AG04450 (cell line): ENCODE measurements at regions not wholly inside any gene's neighbourhood (a gene's known extent, or its start where the extent isn't known, plus 50 kb on each side); places are given as distances from the start of the nearest gene placed in this dataset.

Experiments
- CTCF ChIA-PET: fragments of 300-600, 350-600 bp; formaldehyde crosslinking; extraction: SDS; loops from one replicate; lab custom pipeline; 2022; ENCODE audit warnings: antibody characterized with exemption, inconsistent platforms; lab: Charles Lee
- POLR2A ChIA-PET: fragments of 350-600 bp; formaldehyde crosslinking; extraction: SDS; loops from one replicate; lab custom pipeline; 2021; ENCODE audit warnings: antibody characterized with exemption, inconsistent platforms; lab: Yijun Ruan, JAX
- DNase-seq: peaks from one replicate; pipeline ENCODE4 v3.0.0-alpha.2; 2011; ENCODE audit warnings: low read depth, low spot score
- H3K27ac ChIP-seq: one replicate; pipeline ENCODE4 v1.5.1; 2012; ENCODE audit warnings: low read depth, low read length, control low read depth
- H3K27me3 ChIP-seq: one replicate; pipeline ENCODE4 v1.6.0; 2012; ENCODE audit warnings: low read length; ENCODE audit not compliant: control insufficient read depth, insufficient read depth
- H3K4me3 ChIP-seq: 2 replicates; pipeline ENCODE4 v1.5.1; 2011; ENCODE audit warnings: mild to moderate bottlenecking, low read depth, low read length, control low read depth
- H3K9me3 ChIP-seq: 2 replicates; pipeline ENCODE4 v1.5.1; 2012; ENCODE audit warnings: low read length; ENCODE audit not compliant: control insufficient read depth, insufficient read depth
- CTCF ChIP-seq: IDR thresholded peaks from 2 replicates; pipeline ENCODE4 v1.5.1; 2011; ENCODE audit warnings: low read depth, low read length, control low read depth, inconsistent platforms

- no peak overlapping the region for H3K27ac ChIP-seq
- ChIA-PET CTCF (no interaction called here), POLR2A (no interaction called here)
- TF ChIP-seq CTCF: no peak
- no peak for DNase-seq
- no peaks in the 10 kb centered on the region for H3K9me3 ChIP-seq
- H3K27me3 ChIP-seq: no peaks in the 10 kb centered on the region
- no peak overlapping the region for H3K4me3 ChIP-seq
Measured at GRCh38 chr4:154143720-154144119, 347.9 kb downstream of the DCHS2 start.

GRCh38 chr4:154142664-154143063, 348.9 kb downstream of the DCHS2 start:
- ChIA-PET CTCF (no interaction called here), POLR2A (no interaction called here)
- Histone ChIP-seq H3K9me3 (no peaks in the 10 kb centered on the region), H3K4me3 (no peak overlapping the region), H3K27me3 (no peaks in the 10 kb centered on the region), H3K27ac (no peak overlapping the region)
- no peak for DNase-seq
- TF ChIP-seq CTCF: no peak

GRCh38 chr4:154140869-154141268, 350.7 kb downstream of the DCHS2 start:
- no peak overlapping the region for H3K27ac ChIP-seq
- no peak for DNase-seq
- ChIA-PET POLR2A (no interaction called here), CTCF (no interaction called here)
- peaks cover 12% of the 10 kb centered on the region for H3K9me3 ChIP-seq
- no peak overlapping the region for H3K4me3 ChIP-seq
- no peak for TF ChIP-seq CTCF
- H3K27me3 ChIP-seq: no peaks in the 10 kb centered on the region

- ChIA-PET POLR2A (no interaction called here), CTCF (no interaction called here)
- H3K9me3 ChIP-seq: peaks cover 23% of the 10 kb centered on the region
- H3K4me3 ChIP-seq: no peak overlapping the region
- no peak overlapping the region for H3K27ac ChIP-seq
- no peak for DNase-seq
- TF ChIP-seq CTCF: no peak
- no peaks in the 10 kb centered on the region for H3K27me3 ChIP-seq
Measured at GRCh38 chr4:154137320-154137905, 348.5 kb upstream of the SFRP2 start.

- Histone ChIP-seq H3K27me3 (no peaks in the 10 kb centered on the region), H3K4me3 (no peak overlapping the region), H3K27ac (no peak overlapping the region), H3K9me3 (peaks cover 23% of the 10 kb centered on the region)
- ChIA-PET CTCF (no interaction called here), POLR2A (no interaction called here)
- no peak for TF ChIP-seq CTCF
- DNase-seq: no peak
Measured at GRCh38 chr4:154135576-154135975, 346.7 kb upstream of the SFRP2 start.
